ENCODE measurements at regions not wholly inside any gene's neighbourhood (a gene's known extent, or its start where the extent isn't known, plus 50 kb on each side); places are given as distances from the start of the nearest gene placed in this dataset.
"Not testable (repeated sequence)": the region's sequence is repeated elsewhere in the genome, so short reads cannot be mapped to it uniquely, and the experiment has no call there.

DNA sequence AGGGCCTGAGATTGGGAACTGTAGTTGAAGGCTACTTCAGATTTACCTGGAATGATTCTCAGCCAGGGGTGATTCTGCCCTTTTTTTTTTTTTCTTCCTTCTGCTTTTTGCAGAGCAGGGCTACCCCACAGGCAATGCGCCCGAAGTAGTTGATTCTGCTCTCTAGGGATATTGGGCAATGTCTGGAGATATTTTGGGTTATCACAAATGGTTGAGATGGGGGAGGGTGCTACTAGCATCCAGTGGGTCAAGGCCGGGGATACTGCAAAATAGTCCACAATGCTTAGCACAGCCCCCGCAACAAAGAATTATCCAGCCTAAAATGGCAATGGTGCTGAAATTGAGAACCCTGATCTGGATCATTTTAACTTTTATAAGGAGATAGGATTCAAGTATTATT lies 71.2 kb upstream of the ZMYND8 start:
- H3K4me1 ChIP-seq (ENCODE audit: control insufficient read depth, insufficient read depth, low read length, poor library complexity, severe bottlenecking), result no peaks in the 10 kb centered on the region
- no peak overlapping the region for H3K27ac ChIP-seq (ENCODE audit: low read depth, low read length, severe bottlenecking)
- peaks cover 20% of the 10 kb centered on the region for H3K9me3 ChIP-seq (ENCODE audit: control insufficient read depth, low read length)
- H3K4me3 ChIP-seq (ENCODE audit: extremely low read depth, insufficient read depth, low read length, poor library complexity, severe bottlenecking), result no peak overlapping the region
- WGBS, 2 experiments (ENCODE audit: insufficient coverage in 2 of 2), result 100% methylated on average over 2 of the region's 4 CpGs; no CpG with 5 or more reads in 1 of the 2 experiments
- no peaks in the 10 kb centered on the region for H3K36me3 ChIP-seq (ENCODE audit: control insufficient read depth, insufficient read depth, low read length)

- H3K4me1 ChIP-seq (ENCODE audit: control insufficient read depth, insufficient read depth, low read length, poor library complexity, severe bottlenecking), result no peaks in the 10 kb centered on the region
- no peak overlapping the region for H3K27ac ChIP-seq (ENCODE audit: low read depth, low read length, severe bottlenecking)
- H3K36me3 ChIP-seq (ENCODE audit: control insufficient read depth, insufficient read depth, low read length), result no peaks in the 10 kb centered on the region
- no peak overlapping the region for H3K4me3 ChIP-seq (ENCODE audit: extremely low read depth, insufficient read depth, low read length, poor library complexity, severe bottlenecking)
- 70 to 80% methylated on average over 2 of the region's 3 CpGs for WGBS, 2 experiments (ENCODE audit: insufficient coverage in 2 of 2)
- peaks cover 20% of the 10 kb centered on the region for H3K9me3 ChIP-seq (ENCODE audit: control insufficient read depth, low read length)
Measured at GRCh38 chr20:47428164-47428563, 71.7 kb upstream of the ZMYND8 start.

GRCh38 chr20:47428851-47429336 lies 72.4 kb upstream of the ZMYND8 start:
- no peak overlapping the region for H3K4me3 ChIP-seq (ENCODE audit: extremely low read depth, insufficient read depth, low read length, poor library complexity, severe bottlenecking)
- no peak overlapping the region for H3K27ac ChIP-seq (ENCODE audit: low read depth, low read length, severe bottlenecking)
- WGBS, 2 experiments (ENCODE audit: insufficient coverage in 2 of 2), result 83 to 91% methylated on average over 4 of the region's 4 CpGs
- no peaks in the 10 kb centered on the region for H3K36me3 ChIP-seq (ENCODE audit: control insufficient read depth, insufficient read depth, low read length)
- H3K4me1 ChIP-seq (ENCODE audit: control insufficient read depth, insufficient read depth, low read length, poor library complexity, severe bottlenecking), result no peaks in the 10 kb centered on the region
- peaks cover 20% of the 10 kb centered on the region for H3K9me3 ChIP-seq (ENCODE audit: control insufficient read depth, low read length)

- H3K27ac ChIP-seq (ENCODE audit: low read depth, low read length, severe bottlenecking), result no peak overlapping the region
- no peak overlapping the region for H3K4me3 ChIP-seq (ENCODE audit: extremely low read depth, insufficient read depth, low read length, poor library complexity, severe bottlenecking)
- no CpG with 5 or more reads among the region's 3 CpGs for WGBS, 2 experiments (ENCODE audit: insufficient coverage in 2 of 2)
- H3K36me3 ChIP-seq (ENCODE audit: control insufficient read depth, insufficient read depth, low read length), result no peaks in the 10 kb centered on the region
- H3K4me1 ChIP-seq (ENCODE audit: control insufficient read depth, insufficient read depth, low read length, poor library complexity, severe bottlenecking), result no peaks in the 10 kb centered on the region
- H3K9me3 ChIP-seq (ENCODE audit: control insufficient read depth, low read length), result peaks cover 20% of the 10 kb centered on the region
Measured at GRCh38 chr20:47429409-47429808, 72.3 kb upstream of the NCOA3 start.

DNA sequence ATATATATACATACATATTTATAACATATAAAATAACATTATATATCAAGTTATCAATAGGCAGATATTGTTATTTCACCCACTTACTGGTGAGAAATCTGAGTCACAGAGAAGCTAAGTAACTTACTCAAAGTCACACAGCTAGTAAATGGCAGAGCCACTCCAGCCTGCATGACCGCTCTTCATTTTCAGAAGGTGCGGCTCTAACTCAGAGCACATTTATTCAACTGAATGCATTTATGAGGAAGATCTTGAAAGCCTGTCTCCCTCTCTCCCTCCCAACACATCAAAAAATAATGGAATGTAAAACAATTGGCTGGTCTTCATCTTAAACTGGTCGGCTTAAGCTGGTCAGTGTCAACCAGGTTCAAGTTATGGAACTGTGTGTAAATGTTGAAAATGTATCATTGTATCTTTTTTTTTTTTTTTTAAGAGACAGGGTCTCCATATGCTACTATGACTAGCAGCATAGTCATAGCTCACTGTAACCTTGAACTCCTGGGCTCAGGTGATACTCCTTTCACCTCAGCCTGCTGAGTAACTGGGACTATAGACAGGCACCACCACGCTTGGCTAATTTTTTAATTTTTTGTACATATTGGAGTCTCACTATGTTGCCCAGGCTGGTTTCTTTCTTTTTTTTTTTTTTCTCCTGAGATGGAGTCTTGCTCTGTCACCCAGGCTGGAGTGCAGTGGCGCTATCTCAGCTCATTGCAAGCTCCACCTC lies 70.7 kb upstream of the NCOA3 start:
- WGBS, 2 experiments (ENCODE audit: insufficient coverage in 2 of 2), result 93 to 100% methylated on average over 2 of the region's 5 CpGs
- H3K9me3 ChIP-seq (ENCODE audit: control insufficient read depth, low read length), result peaks cover 20% of the 10 kb centered on the region
- no peak overlapping the region for H3K4me3 ChIP-seq (ENCODE audit: extremely low read depth, insufficient read depth, low read length, poor library complexity, severe bottlenecking)
- H3K36me3 ChIP-seq (ENCODE audit: control insufficient read depth, insufficient read depth, low read length), result no peaks in the 10 kb centered on the region
- no peak overlapping the region for H3K27ac ChIP-seq (ENCODE audit: low read depth, low read length, severe bottlenecking)
- no peaks in the 10 kb centered on the region for H3K4me1 ChIP-seq (ENCODE audit: control insufficient read depth, insufficient read depth, low read length, poor library complexity, severe bottlenecking)

DNA sequence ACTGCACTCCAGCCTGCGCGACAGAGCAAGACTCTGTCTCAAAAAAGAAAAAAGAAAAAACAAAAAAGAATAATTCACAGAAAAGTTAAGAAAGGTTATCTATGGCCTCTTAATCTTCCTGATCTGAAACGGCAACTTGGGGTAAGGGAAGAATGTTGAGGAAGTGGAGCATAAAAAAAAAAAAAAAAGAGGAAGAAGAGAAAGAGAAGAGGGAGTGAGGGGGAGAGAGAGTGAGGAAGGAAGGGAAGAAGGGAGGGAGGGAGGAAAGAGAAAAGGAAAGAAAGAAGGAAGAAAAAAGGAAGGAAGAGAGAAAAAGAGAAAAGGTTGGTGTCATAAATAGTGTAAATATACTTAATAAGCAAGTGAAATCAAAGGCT lies 68.9 kb upstream of the NCOA3 start:
- H3K4me3 ChIP-seq (ENCODE audit: extremely low read depth, insufficient read depth, low read length, poor library complexity, severe bottlenecking), result no peak overlapping the region
- H3K27ac ChIP-seq (ENCODE audit: low read depth, low read length, severe bottlenecking), result no peak overlapping the region
- H3K36me3 ChIP-seq (ENCODE audit: control insufficient read depth, insufficient read depth, low read length), result no peaks in the 10 kb centered on the region
- peaks cover 4% of the 10 kb centered on the region for H3K9me3 ChIP-seq (ENCODE audit: control insufficient read depth, low read length)
- 70 to 100% methylated on average over 1 to 2 of the region's 3 CpGs for WGBS, 2 experiments (ENCODE audit: insufficient coverage in 2 of 2)
- H3K4me1 ChIP-seq (ENCODE audit: control insufficient read depth, insufficient read depth, low read length, poor library complexity, severe bottlenecking), result no peaks in the 10 kb centered on the region

GRCh38 chr20:47434128-47434779 lies 67.4 kb upstream of the NCOA3 start:
- H3K4me1 ChIP-seq (ENCODE audit: control insufficient read depth, insufficient read depth, low read length, poor library complexity, severe bottlenecking); H3K4me3 ChIP-seq (ENCODE audit: extremely low read depth, insufficient read depth, low read length, poor library complexity, severe bottlenecking); H3K36me3 ChIP-seq (ENCODE audit: control insufficient read depth, insufficient read depth, low read length); H3K9me3 ChIP-seq (ENCODE audit: control insufficient read depth, low read length); H3K27ac ChIP-seq (ENCODE audit: low read depth, low read length, severe bottlenecking): not testable (repeated sequence)
- 90 to 91% methylated on average over 4 to 9 of the region's 13 CpGs for WGBS, 2 experiments (ENCODE audit: insufficient coverage in 2 of 2)

GRCh38 chr20:47438464-47439381 lies 63.0 kb upstream of the NCOA3 start:
- Histone ChIP-seq H3K36me3 (ENCODE audit: control insufficient read depth, insufficient read depth, low read length) (no peaks in the 10 kb centered on the region), H3K27ac (ENCODE audit: low read depth, low read length, severe bottlenecking) (no peak overlapping the region), H3K9me3 (ENCODE audit: control insufficient read depth, low read length) (no peaks in the 10 kb centered on the region), H3K4me3 (ENCODE audit: extremely low read depth, insufficient read depth, low read length, poor library complexity, severe bottlenecking) (no peak overlapping the region), H3K4me1 (ENCODE audit: control insufficient read depth, insufficient read depth, low read length, poor library complexity, severe bottlenecking) (no peaks in the 10 kb centered on the region)
- WGBS, 2 experiments (ENCODE audit: insufficient coverage in 2 of 2), result 93 to 97% methylated on average over 10 to 11 of the region's 18 CpGs

GRCh38 chr20:47440857-47441773 lies 60.6 kb upstream of the NCOA3 start:
- Histone ChIP-seq H3K27ac (ENCODE audit: low read depth, low read length, severe bottlenecking) (peak overlapping the region; percentile 36), H3K36me3 (ENCODE audit: control insufficient read depth, insufficient read depth, low read length) (no peaks in the 10 kb centered on the region), H3K9me3 (ENCODE audit: control insufficient read depth, low read length) (no peaks in the 10 kb centered on the region), H3K4me3 (ENCODE audit: extremely low read depth, insufficient read depth, low read length, poor library complexity, severe bottlenecking) (no peak overlapping the region), H3K4me1 (ENCODE audit: control insufficient read depth, insufficient read depth, low read length, poor library complexity, severe bottlenecking) (no peaks in the 10 kb centered on the region)
- WGBS, 2 experiments (ENCODE audit: insufficient coverage in 2 of 2), result 89 to 97% methylated on average over 5 to 6 of the region's 7 CpGs

- H3K36me3 ChIP-seq (ENCODE audit: control insufficient read depth, insufficient read depth, low read length), result no peaks in the 10 kb centered on the region
- H3K4me1 ChIP-seq (ENCODE audit: control insufficient read depth, insufficient read depth, low read length, poor library complexity, severe bottlenecking), result no peaks in the 10 kb centered on the region
- 94 to 96% methylated on average over 4 of the region's 4 CpGs for WGBS, 2 experiments (ENCODE audit: insufficient coverage in 2 of 2)
- H3K9me3 ChIP-seq (ENCODE audit: control insufficient read depth, low read length), result no peaks in the 10 kb centered on the region
- H3K27ac ChIP-seq (ENCODE audit: low read depth, low read length, severe bottlenecking), result peak overlapping the region; percentile 36
- no peak overlapping the region for H3K4me3 ChIP-seq (ENCODE audit: extremely low read depth, insufficient read depth, low read length, poor library complexity, severe bottlenecking)
Measured at GRCh38 chr20:47441774-47442150, 59.9 kb upstream of the NCOA3 start.
